ENCODE measurements at regions not wholly inside any gene's neighbourhood (a gene's known extent, or its start where the extent isn't known, plus 50 kb on each side); places are given as distances from the start of the nearest gene placed in this dataset.

DNA sequence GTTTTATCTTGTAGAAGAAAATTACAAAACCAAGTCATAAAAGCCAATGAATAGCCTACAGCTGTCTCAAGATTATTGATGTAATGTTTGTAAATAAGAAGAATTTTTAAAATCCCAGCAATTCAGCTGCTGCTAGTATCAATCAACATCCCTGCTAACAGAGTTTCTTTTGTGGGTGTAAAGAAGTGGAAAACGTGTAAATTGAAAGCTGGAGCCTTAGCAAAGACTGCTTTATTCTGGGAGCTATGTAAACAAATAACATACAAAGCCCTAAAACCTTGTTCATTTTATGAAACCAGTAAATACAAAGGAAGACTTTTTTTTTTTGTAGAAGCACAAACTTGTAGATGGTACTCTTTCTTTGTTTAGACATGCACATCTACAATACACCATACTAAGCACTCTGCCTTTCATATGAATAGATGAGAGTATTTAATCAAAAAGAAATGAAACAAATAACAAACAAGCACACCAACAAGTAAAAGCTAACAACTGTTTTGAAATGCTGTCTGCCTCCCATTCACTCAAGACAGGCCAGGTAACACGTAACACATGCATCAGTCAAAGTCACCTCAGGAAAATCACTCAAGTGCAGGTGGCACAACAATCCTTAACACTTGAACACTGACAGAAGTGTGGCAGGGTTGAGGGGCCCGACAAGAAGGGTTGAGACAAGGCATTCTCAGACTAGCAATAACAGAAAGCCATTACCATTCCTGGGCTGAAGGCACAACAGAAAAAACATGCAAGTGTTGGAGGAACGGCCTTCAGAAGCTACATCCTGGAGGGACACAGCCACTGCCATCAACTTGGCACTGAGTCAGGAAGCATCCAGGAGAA is 1364.0 kb upstream of the SEL1L start:
- H3K9me2 ChIP-seq (ENCODE audit: low read depth, low read length): no peaks in the 10 kb centered on the region
- no peak overlapping the region for H3K4me3 ChIP-seq (ENCODE audit: low read depth, low read length, poor library complexity, severe bottlenecking)
- H3K9me3 ChIP-seq (ENCODE audit: low read length): no peaks in the 10 kb centered on the region
- TF ChIP-seq, protein P1, sequence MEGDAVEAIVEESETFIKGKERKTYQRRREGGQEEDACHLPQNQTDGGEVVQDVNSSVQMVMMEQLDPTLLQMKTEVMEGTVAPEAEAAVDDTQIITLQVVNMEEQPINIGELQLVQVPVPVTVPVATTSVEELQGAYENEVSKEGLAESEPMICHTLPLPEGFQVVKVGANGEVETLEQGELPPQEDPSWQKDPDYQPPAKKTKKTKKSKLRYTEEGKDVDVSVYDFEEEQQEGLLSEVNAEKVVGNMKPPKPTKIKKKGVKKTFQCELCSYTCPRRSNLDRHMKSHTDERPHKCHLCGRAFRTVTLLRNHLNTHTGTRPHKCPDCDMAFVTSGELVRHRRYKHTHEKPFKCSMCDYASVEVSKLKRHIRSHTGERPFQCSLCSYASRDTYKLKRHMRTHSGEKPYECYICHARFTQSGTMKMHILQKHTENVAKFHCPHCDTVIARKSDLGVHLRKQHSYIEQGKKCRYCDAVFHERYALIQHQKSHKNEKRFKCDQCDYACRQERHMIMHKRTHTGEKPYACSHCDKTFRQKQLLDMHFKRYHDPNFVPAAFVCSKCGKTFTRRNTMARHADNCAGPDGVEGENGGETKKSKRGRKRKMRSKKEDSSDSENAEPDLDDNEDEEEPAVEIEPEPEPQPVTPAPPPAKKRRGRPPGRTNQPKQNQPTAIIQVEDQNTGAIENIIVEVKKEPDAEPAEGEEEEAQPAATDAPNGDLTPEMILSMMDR (IDR thresholded peaks at IDR 0.05; ENCODE audit: low read length): no peak
- TF ChIP-seq EZH2 (IDR thresholded peaks at IDR 0.05; ENCODE audit: borderline replicate concordance, low read length): no peak
- H4K20me1 ChIP-seq (ENCODE audit: insufficient read depth, low read length): no peaks in the 10 kb centered on the region
- H3K9ac ChIP-seq (ENCODE audit: low read length): no peak overlapping the region
- H3F3A ChIP-seq (ENCODE audit: insufficient read depth, low read length): no peaks in the 10 kb centered on the region
- no peak overlapping the region for H3K27ac ChIP-seq (ENCODE audit: low read depth, low read length, poor library complexity, severe bottlenecking)
- H3K27me3 ChIP-seq (ENCODE audit: insufficient read depth, low read length): no peaks in the 10 kb centered on the region
- no peak overlapping the region for H3K4me2 ChIP-seq (ENCODE audit: low read length)
- H2AFZ ChIP-seq (ENCODE audit: low read length): no peak overlapping the region
- H3K4me1 ChIP-seq (ENCODE audit: insufficient read depth, low read length, severe bottlenecking): no peaks in the 10 kb centered on the region
- no peaks in the 10 kb centered on the region for H3K36me3 ChIP-seq (ENCODE audit: insufficient read depth, low read length)
- H3K79me2 ChIP-seq (ENCODE audit: insufficient read depth, low read length): no peaks in the 10 kb centered on the region

DNA sequence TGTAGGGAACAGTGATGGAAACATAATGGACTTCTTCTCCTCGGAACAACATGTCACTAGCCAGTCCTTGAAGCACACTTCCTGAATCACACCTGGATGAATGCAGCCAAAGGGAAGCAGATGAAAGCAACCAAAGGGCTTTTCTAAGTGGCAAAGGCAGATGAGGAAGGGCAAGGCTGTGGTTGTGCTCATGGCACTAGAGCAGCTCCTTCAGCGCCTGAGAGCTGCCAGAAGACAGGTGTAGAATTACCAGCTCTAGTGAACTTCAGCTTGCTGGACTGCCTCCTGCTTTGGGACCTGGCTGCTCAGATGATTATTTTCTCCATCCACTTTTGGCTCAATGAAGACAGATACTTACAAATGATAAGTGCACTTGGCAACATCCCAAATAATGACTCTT is 1372.1 kb upstream of the SEL1L start:
- Histone ChIP-seq H4K20me1 (ENCODE audit: insufficient read depth, low read length) (no peaks in the 10 kb centered on the region), H3K9me3 (ENCODE audit: low read length) (no peaks in the 10 kb centered on the region), H3K36me3 (ENCODE audit: insufficient read depth, low read length) (no peaks in the 10 kb centered on the region), H3F3A (ENCODE audit: insufficient read depth, low read length) (no peaks in the 10 kb centered on the region), H3K27ac (ENCODE audit: low read depth, low read length, poor library complexity, severe bottlenecking) (no peak overlapping the region), H3K79me2 (ENCODE audit: insufficient read depth, low read length) (no peaks in the 10 kb centered on the region), H3K9ac (ENCODE audit: low read length) (no peak overlapping the region), H3K4me2 (ENCODE audit: low read length) (no peak overlapping the region), H3K9me2 (ENCODE audit: low read depth, low read length) (no peaks in the 10 kb centered on the region), H3K27me3 (ENCODE audit: insufficient read depth, low read length) (no peaks in the 10 kb centered on the region), H3K4me1 (ENCODE audit: insufficient read depth, low read length, severe bottlenecking) (no peaks in the 10 kb centered on the region), H2AFZ (ENCODE audit: low read length) (no peak overlapping the region), H3K4me3 (ENCODE audit: low read depth, low read length, poor library complexity, severe bottlenecking) (no peak overlapping the region)
- no peak for TF ChIP-seq EZH2 (IDR thresholded peaks at IDR 0.05; ENCODE audit: borderline replicate concordance, low read length)
- TF ChIP-seq, protein P1 (IDR thresholded peaks at IDR 0.05; ENCODE audit: low read length): no peak

DNA sequence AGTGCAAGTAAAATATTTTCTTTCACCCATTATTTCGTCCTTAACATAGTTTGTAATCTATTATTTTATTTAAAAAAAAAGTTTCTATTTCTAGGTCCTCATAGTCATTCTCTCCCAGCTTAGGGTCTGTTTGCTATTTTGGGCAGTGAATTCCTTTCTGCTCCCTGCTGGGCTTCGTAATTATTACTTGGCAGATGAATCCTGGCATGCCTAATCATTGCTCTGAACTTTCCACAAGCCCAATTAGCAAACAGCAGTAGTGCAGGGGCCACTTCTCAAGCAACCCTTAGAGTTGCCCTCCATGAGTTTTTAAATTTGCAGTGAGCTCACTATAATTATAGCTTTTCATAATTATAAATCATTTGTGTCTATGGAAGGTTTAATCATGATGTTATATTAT is 1378.3 kb upstream of the SEL1L start:
- Histone ChIP-seq H3F3A (ENCODE audit: insufficient read depth, low read length) (no peaks in the 10 kb centered on the region), H3K4me1 (ENCODE audit: insufficient read depth, low read length, severe bottlenecking) (no peaks in the 10 kb centered on the region), H3K36me3 (ENCODE audit: insufficient read depth, low read length) (no peaks in the 10 kb centered on the region), H3K27ac (ENCODE audit: low read depth, low read length, poor library complexity, severe bottlenecking) (no peak overlapping the region), H3K9me2 (ENCODE audit: low read depth, low read length) (no peaks in the 10 kb centered on the region), H3K4me2 (ENCODE audit: low read length) (no peak overlapping the region), H3K4me3 (ENCODE audit: low read depth, low read length, poor library complexity, severe bottlenecking) (no peak overlapping the region), H2AFZ (ENCODE audit: low read length) (no peak overlapping the region), H3K9me3 (ENCODE audit: low read length) (no peaks in the 10 kb centered on the region), H3K27me3 (ENCODE audit: insufficient read depth, low read length) (no peaks in the 10 kb centered on the region), H3K9ac (ENCODE audit: low read length) (no peak overlapping the region), H3K79me2 (ENCODE audit: insufficient read depth, low read length) (no peaks in the 10 kb centered on the region), H4K20me1 (ENCODE audit: insufficient read depth, low read length) (no peaks in the 10 kb centered on the region)
- TF ChIP-seq, protein P1 (IDR thresholded peaks at IDR 0.05; ENCODE audit: low read length): no peak
- no peak for TF ChIP-seq EZH2 (IDR thresholded peaks at IDR 0.05; ENCODE audit: borderline replicate concordance, low read length)
